Adrenal gland (tissue), 9 donors: ENCODE measurements at regions not wholly inside any gene's neighbourhood (a gene's known extent, or its start where the extent isn't known, plus 50 kb on each side); places are given as distances from the start of the nearest gene placed in this dataset.

Experiments
- DNase-seq, 7 donors: peaks; one replicate each; pipeline ENCODE4 v3.0.0-alpha.2; 2019 to 2020
- H3K27ac ChIP-seq, 5 donors: fragments of 200-600 bp; sonication (generic) in 4 of 5; 1 replicate in 3 of 5; 2 replicates in 2 of 5; pipeline versions ENCODE4 v1.5.1 to v1.8.0; 2016 to 2020; ENCODE audit warnings: mild to moderate bottlenecking in 1 of 5
- H3K27me3 ChIP-seq: fragments of 200-600 bp; 2 replicates; pipeline ENCODE4 v1.8.0; 2021
- H3K36me3 ChIP-seq, 2 donors: fragments of 200-600 bp; replicated peaks in 1 of 2; 1 replicate in 1 of 2; 2 replicates in 1 of 2; pipeline versions ENCODE4 v1.5.1 to v1.8.0; 2018 to 2022
- H3K4me1 ChIP-seq, 2 donors: fragments of 200-600 bp; replicated peaks in 1 of 2; 1 replicate in 1 of 2; 2 replicates in 1 of 2; pipeline versions ENCODE4 v1.5.1 to v1.8.0; 2018 to 2021
- H3K4me3 ChIP-seq, 4 donors: fragments of 200-600 bp; sonication (generic) in 3 of 4; one replicate each; pipeline ENCODE4 v1.5.1; 2016 to 2018
- H3K9me3 ChIP-seq, 3 donors: fragments of 200-600 bp; sonication (generic) in 1 of 3; replicated peaks in 1 of 3; 1 replicate in 2 of 3; 2 replicates in 1 of 3; pipeline versions ENCODE4 v1.5.1 to v1.8.0; 2016 to 2021
- POLR2A ChIP-seq, 2 donors: fragments of 450-650 bp; IDR thresholded peaks; one replicate each; pipeline ENCODE4 v1.6.1; 2017; ENCODE audit warnings: antibody characterized with exemption in 2 of 2, mild to moderate bottlenecking in 2 of 2, moderate library complexity in 1 of 2
- WGBS, 4 donors: extraction: QIAGEN DNeasy Blood & Tissue Kit in 2 of 4; methylation state at CpG; one replicate each; pipeline versions ENCODE4 v1.1.5 to v1.1.7; 2013 to 2017; 5-methylcytosine and 5-hydroxymethylcytosine counted together
- intact Hi-C, 2 donors: fragments of 100-400 bp; cut with DNase I; formaldehyde crosslinking; loops; one replicate each; pipeline versions ENCODE4 v1.14.1 to v1.15.0; 2022 to 2023
- TF ChIP-seq, protein P1 (sequence below), 6 experiments: fragments of 450-650 bp in 4 of 6; fragments of 200-600 bp in 2 of 6; sonication (generic) in 1 of 6; IDR thresholded peaks; 1 replicate in 5 of 6; 2 replicates in 1 of 6; pipeline versions ENCODE4 v1.5.1 to v1.8.0; 2016 to 2021; ENCODE audit warnings: antibody characterized with exemption in 6 of 6, mild to moderate bottlenecking in 2 of 6, moderate library complexity in 1 of 6
- donor health status: healthy with polysubstance abuse.
- donor health status: Bipolar disorder and iron deficiency.
- donor health status: DM: yes; HTN: yes; CAD: no.
- donor health status: DM: no; HTN: no; CAD: no.
- donor health status: DM: no; HTN: no; CAD: no.

DNA sequence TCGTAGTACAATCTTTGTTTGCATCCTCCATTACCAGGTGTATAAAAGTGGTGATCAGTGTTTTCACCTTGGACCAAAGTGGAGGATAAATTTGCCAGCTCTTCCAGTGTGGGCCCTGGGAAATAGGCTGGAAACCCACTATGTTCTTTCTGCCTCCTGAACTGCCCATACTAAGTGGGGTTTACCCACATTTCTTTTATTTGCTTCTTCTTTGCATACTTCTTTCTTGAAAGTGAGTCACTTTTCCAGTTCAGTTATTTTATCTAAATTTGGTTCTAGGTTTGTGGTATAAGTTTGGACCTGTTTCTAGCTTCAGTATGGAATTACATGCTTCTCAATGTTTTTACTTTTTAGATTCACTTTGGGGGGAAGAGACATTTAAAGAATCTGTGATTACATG lies 126.2 kb upstream of the ACBD5 start:
- no peak for TF ChIP-seq POLR2A (IDR thresholded peaks at IDR 0.05)
- TF ChIP-seq, protein P1, sequence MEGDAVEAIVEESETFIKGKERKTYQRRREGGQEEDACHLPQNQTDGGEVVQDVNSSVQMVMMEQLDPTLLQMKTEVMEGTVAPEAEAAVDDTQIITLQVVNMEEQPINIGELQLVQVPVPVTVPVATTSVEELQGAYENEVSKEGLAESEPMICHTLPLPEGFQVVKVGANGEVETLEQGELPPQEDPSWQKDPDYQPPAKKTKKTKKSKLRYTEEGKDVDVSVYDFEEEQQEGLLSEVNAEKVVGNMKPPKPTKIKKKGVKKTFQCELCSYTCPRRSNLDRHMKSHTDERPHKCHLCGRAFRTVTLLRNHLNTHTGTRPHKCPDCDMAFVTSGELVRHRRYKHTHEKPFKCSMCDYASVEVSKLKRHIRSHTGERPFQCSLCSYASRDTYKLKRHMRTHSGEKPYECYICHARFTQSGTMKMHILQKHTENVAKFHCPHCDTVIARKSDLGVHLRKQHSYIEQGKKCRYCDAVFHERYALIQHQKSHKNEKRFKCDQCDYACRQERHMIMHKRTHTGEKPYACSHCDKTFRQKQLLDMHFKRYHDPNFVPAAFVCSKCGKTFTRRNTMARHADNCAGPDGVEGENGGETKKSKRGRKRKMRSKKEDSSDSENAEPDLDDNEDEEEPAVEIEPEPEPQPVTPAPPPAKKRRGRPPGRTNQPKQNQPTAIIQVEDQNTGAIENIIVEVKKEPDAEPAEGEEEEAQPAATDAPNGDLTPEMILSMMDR (IDR thresholded peaks at IDR 0.05): no peak
- Histone ChIP-seq H3K27ac (no peak overlapping the region), H3K36me3 (no peaks in the 10 kb centered on the region), H3K9me3 (no peaks in the 10 kb centered on the region), H3K4me1 (no peaks in the 10 kb centered on the region), H3K27me3 (peaks cover 5% of the 10 kb centered on the region), H3K4me3 (no peak overlapping the region)
- DNase-seq: no peak
- intact Hi-C loops: no loop called here
- WGBS, 4 donors: 60 to 81% (median 71%) methylated on average over 1 of the region's 1 CpG

DNA sequence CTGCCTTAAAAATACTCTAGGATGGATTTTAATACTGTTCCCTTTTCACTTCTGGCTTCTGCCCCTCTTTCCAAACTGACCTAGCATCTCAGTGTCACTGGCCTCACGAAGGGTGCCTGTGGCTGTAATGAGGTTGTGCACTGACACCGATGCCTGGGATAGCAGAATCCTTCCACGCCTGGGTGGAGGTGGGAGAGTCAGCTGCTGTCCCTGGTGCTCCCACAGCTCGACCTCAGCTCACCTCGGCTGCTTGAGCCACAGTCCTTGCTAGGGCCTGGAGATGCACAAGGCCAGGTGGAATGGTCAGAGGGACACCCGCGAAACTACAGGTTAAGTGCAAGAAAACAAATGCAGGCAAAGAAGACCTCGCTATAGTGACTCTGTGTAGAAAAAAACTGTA lies 123.4 kb upstream of the ACBD5 start:
- Histone ChIP-seq H3K9me3 (no peaks in the 10 kb centered on the region), H3K27me3 (no peaks in the 10 kb centered on the region), H3K4me1 (no peaks in the 10 kb centered on the region), H3K36me3 (no peaks in the 10 kb centered on the region), H3K27ac (no peak overlapping the region), H3K4me3 (no peak overlapping the region)
- peak in 1 of 7 donors; percentile 58 for DNase-seq
- TF ChIP-seq, protein P1 (IDR thresholded peaks at IDR 0.05): no peak
- no peak for TF ChIP-seq POLR2A (IDR thresholded peaks at IDR 0.05)
- 46 to 70% (median 64%) methylated on average over 7 to 8 of the region's 8 CpGs for WGBS, 4 donors
- intact Hi-C loops: no loop called here

DNA sequence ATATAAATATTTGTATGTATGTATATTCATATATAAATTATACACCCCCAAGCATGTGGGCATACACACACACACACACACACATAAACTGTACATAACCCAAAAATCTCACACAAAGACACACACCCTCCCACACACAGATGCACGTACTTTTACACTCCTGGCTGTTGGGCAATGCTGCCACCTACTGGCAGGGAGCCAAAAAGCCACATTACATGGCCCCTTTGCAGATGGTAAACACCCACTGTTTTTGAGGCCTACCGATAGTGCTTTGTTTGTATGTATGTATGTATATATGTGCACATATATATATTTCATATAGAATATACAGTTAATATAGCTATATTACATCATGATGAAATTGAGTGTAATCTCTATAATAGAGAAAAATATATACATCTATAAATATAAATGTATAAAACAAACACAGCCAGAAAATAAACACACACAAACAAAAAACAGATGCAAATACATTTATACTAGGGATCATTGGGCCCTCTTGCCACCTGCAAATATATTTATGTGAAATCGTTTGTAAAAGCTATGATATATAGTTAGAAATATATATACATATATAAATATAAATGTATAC lies 120.1 kb upstream of the ACBD5 start:
- peak; percentile 72 to 93 (median 84) for DNase-seq
- 6 to 9% (median 7%) methylated on average over 3 of the region's 3 CpGs for WGBS, 4 donors
- intact Hi-C loops: no loop called here
- Histone ChIP-seq H3K9me3 (no peaks in the 10 kb centered on the region), H3K27ac (no peak overlapping the region), H3K4me1 (no peaks in the 10 kb centered on the region), H3K27me3 (no peaks in the 10 kb centered on the region), H3K36me3 (no peaks in the 10 kb centered on the region), H3K4me3 (no peak overlapping the region)
- TF ChIP-seq POLR2A (IDR thresholded peaks at IDR 0.05): no peak
- TF ChIP-seq, protein P1 (IDR thresholded peaks at IDR 0.05): peak; percentile 28 to 82 (median 69)

DNA sequence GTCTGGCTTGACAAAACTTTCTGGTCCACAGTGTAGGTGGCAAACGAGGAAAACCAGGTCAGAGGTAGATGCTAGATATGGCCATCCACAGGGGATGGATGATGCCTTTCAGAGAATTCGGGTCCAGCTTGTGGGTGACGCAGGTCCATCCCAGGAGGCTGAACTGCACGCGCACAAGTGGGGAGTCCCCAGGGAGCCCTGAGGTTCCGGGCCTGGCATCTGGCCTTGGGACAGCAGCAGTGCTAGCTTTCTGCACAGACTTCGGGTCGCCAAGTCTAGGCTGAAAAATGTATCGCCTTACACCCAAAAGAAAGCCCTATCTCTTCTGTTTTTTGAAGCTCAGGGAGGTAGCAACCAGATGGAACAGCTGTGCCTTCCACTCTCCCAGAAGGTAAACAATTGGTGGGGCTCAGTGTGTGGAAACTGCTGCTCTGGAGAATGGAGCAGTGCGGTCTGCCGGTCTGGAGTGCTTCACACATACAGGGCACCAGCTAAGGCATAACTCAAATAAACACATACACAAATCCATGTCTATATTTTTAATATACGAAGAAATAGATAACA lies 119.3 kb upstream of the ACBD5 start:
- no peaks in the 10 kb centered on the region for H3K27me3 ChIP-seq
- TF ChIP-seq, protein P1 (IDR thresholded peaks at IDR 0.05): no peak
- no peak for TF ChIP-seq POLR2A (IDR thresholded peaks at IDR 0.05)
- no peak for DNase-seq
- intact Hi-C loops: loop anchor here in 1 of 2 donors (5.0 kb wide), 1 partner anchor 468 kb away; no protein-coding TSS in a partner anchor
- no peaks in the 10 kb centered on the region for H3K9me3 ChIP-seq
- WGBS, 4 donors: 67 to 76% (median 72%) methylated on average over 7 to 12 of the region's 12 CpGs
- H3K27ac ChIP-seq: no peak overlapping the region
- H3K4me3 ChIP-seq: no peak overlapping the region
- H3K36me3 ChIP-seq: no peaks in the 10 kb centered on the region
- no peaks in the 10 kb centered on the region for H3K4me1 ChIP-seq
